ENCODE measurements at regions not wholly inside any gene's neighbourhood (a gene's known extent, or its start where the extent isn't known, plus 50 kb on each side); places are given as distances from the start of the nearest gene placed in this dataset.
A peak's percentile ranks its signal among the peaks of the same experiment; 100 is the strongest.

DNA sequence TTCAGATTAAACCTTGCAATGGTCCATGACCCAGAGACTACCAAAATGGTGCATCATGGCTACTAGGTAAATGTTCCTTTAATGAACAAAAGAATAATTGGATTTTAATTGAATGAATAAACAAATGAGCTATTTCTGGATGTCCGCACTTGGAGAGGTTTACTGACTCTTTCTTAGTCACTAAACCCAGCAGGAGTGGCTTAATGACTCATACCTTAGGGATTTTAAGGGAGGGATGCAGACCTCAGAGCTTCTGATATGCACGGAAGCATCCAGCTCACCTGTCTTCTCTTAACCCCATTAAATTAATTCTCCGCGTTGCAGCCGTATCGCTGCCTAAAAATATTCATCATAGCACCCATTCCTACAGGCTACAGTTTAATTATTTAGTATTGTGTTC, 970.0 kb upstream of the SLC35B3 start:
- no peaks in the 10 kb centered on the region for H3K27me3 ChIP-seq (ENCODE audit: control insufficient read depth, insufficient read depth, low read length)
- POLR2A ChIA-PET = no interaction called here
- CTCF ChIA-PET = no interaction called here
- DNase-seq (ENCODE audit: low read depth, low spot score) = peak; percentile 49
- TF ChIP-seq, protein P1, sequence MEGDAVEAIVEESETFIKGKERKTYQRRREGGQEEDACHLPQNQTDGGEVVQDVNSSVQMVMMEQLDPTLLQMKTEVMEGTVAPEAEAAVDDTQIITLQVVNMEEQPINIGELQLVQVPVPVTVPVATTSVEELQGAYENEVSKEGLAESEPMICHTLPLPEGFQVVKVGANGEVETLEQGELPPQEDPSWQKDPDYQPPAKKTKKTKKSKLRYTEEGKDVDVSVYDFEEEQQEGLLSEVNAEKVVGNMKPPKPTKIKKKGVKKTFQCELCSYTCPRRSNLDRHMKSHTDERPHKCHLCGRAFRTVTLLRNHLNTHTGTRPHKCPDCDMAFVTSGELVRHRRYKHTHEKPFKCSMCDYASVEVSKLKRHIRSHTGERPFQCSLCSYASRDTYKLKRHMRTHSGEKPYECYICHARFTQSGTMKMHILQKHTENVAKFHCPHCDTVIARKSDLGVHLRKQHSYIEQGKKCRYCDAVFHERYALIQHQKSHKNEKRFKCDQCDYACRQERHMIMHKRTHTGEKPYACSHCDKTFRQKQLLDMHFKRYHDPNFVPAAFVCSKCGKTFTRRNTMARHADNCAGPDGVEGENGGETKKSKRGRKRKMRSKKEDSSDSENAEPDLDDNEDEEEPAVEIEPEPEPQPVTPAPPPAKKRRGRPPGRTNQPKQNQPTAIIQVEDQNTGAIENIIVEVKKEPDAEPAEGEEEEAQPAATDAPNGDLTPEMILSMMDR (IDR thresholded peaks at IDR 0.05; ENCODE audit: low read depth, low read length) = no peak
- H3K9me3 ChIP-seq (ENCODE audit: control insufficient read depth, insufficient read depth, low read length) = no peaks in the 10 kb centered on the region
- H3K27ac ChIP-seq (ENCODE audit: low read depth, low read length) = no peak overlapping the region
- no peak overlapping the region for H3K4me3 ChIP-seq (ENCODE audit: low read depth, low read length)

DNA sequence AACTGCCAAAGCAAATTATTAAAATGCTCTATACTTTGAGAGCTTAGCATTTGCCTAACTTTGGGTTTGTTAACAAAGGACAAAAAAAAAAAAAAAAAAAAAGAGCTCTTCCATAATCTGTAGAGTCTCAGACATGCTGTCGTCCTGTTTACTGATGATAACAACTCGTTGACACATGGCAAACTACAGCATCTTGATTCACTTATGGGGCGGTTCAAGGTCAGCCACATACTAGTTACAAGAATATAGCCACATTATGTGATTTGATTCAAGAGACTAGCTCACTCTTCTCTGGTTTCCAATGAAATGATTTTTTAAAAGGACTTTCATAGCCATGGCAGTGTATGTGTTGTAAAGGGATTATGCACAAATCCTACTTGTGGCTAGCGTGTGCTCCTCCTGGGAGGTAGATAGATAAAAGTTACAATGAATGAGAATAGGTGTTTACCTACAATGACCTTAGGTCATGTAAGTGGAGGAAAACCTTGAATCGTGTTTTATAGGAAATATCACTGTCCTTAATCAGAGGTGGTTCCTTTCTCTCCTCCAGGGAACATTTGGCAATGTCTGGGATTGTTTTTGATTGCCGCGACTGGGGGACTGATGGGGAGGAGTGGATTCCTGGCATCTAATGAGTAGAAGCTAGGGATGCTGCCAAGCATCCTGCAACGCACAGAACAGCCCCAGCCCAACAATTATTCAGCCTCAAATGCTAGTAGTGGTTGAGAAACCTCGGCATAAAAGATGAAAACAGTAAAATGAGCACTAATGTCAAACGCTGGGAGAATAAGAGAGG, 969.2 kb upstream of the SLC35B3 start:
- H3K27ac ChIP-seq (ENCODE audit: low read depth, low read length) = no peak overlapping the region
- no peak overlapping the region for H3K4me3 ChIP-seq (ENCODE audit: low read depth, low read length)
- ChIA-PET CTCF (interaction anchor here (1.7 kb wide), 1 partner anchor 9 kb away, joined by 5 read pairs; no protein-coding TSS in a partner anchor), POLR2A (interaction anchor here (0.6 kb wide), 1 partner anchor 243 kb away, joined by 10 read pairs; no protein-coding TSS in a partner anchor)
- H3K9me3 ChIP-seq (ENCODE audit: control insufficient read depth, insufficient read depth, low read length) = no peaks in the 10 kb centered on the region
- DNase-seq (ENCODE audit: low read depth, low spot score) = no peak
- TF ChIP-seq, protein P1 (IDR thresholded peaks at IDR 0.05; ENCODE audit: low read depth, low read length) = no peak
- H3K27me3 ChIP-seq (ENCODE audit: control insufficient read depth, insufficient read depth, low read length) = no peaks in the 10 kb centered on the region

- POLR2A ChIA-PET = no interaction called here
- Histone ChIP-seq H3K27me3 (ENCODE audit: control insufficient read depth, insufficient read depth, low read length) (no peaks in the 10 kb centered on the region), H3K27ac (ENCODE audit: low read depth, low read length) (no peak overlapping the region), H3K4me3 (ENCODE audit: low read depth, low read length) (no peak overlapping the region), H3K9me3 (ENCODE audit: control insufficient read depth, insufficient read depth, low read length) (peaks cover 5% of the 10 kb centered on the region)
- no peak for DNase-seq (ENCODE audit: low read depth, low spot score)
- CTCF ChIA-PET = interaction anchor here (1.7 kb wide), 1 partner anchor 10 kb away, joined by 5 read pairs; no protein-coding TSS in a partner anchor
- TF ChIP-seq, protein P1 (IDR thresholded peaks at IDR 0.05; ENCODE audit: low read depth, low read length) = no peak
Measured at GRCh38 chr6:9403736-9404135, 968.4 kb upstream of the SLC35B3 start.

DNA sequence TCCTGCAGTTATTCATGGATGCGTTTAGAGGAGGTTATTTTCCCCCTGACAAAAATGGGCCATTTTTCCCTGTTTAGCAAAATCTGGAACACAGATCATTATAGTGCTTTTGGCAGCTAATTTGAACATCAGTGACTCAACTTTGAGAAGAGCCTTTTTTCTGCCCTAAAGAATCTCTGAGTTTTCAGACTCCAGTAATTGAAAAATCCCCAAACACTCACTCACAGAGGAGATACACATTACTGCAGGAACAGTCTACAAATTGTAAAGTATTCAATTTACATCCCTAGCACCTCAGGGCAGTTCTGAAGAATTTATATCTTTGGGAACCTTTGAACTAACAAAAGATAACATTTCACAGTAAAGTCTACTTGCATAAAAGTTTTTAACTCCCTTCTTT, 966.6 kb upstream of the SLC35B3 start:
- TF ChIP-seq, protein P1 (IDR thresholded peaks at IDR 0.05; ENCODE audit: low read depth, low read length) = no peak
- H3K27ac ChIP-seq (ENCODE audit: low read depth, low read length) = no peak overlapping the region
- ChIA-PET POLR2A (no interaction called here), CTCF (interaction anchor here (1.1 kb wide), 1 partner anchor 419 kb away, joined by 3 read pairs; no protein-coding TSS in a partner anchor)
- H3K27me3 ChIP-seq (ENCODE audit: control insufficient read depth, insufficient read depth, low read length) = no peaks in the 10 kb centered on the region
- H3K9me3 ChIP-seq (ENCODE audit: control insufficient read depth, insufficient read depth, low read length) = peaks cover 6% of the 10 kb centered on the region
- H3K4me3 ChIP-seq (ENCODE audit: low read depth, low read length) = no peak overlapping the region
- no peak for DNase-seq (ENCODE audit: low read depth, low spot score)

GRCh38 chr6:9399916-9400315, 964.6 kb upstream of the SLC35B3 start:
- no peak for DNase-seq (ENCODE audit: low read depth, low spot score)
- POLR2A ChIA-PET = no interaction called here

More at GRCh38 chr6:9399916-9400315, 964.6 kb upstream of the SLC35B3 start:
- H3K9me3 ChIP-seq (ENCODE audit: control insufficient read depth, insufficient read depth, low read length) = peaks cover 6% of the 10 kb centered on the region
- TF ChIP-seq, protein P1 (IDR thresholded peaks at IDR 0.05; ENCODE audit: low read depth, low read length) = no peak
- no peaks in the 10 kb centered on the region for H3K27me3 ChIP-seq (ENCODE audit: control insufficient read depth, insufficient read depth, low read length)
- no peak overlapping the region for H3K27ac ChIP-seq (ENCODE audit: low read depth, low read length)
- CTCF ChIA-PET = no interaction called here
- no peak overlapping the region for H3K4me3 ChIP-seq (ENCODE audit: low read depth, low read length)
